GM18511 (cell line): ENCODE measurements at regions not wholly inside any gene's neighbourhood (a gene's known extent, or its start where the extent isn't known, plus 50 kb on each side); places are given as distances from the start of the nearest gene placed in this dataset.

ENCODE experiments used
- ATAC-seq: cut with Tn5 transposase; IDR thresholded peaks from one replicate; pipeline ENCODE4 v1.9.1; 2021; ENCODE audit warnings: mild to moderate bottlenecking, moderate library complexity; ENCODE audit not compliant: unreplicated experiment

GRCh38 chr14:85978582-85979250 lies 448.8 kb downstream of the FLRT2 start:
- no peak for ATAC-seq

GRCh38 chr14:85974602-85975001 lies 444.7 kb downstream of the FLRT2 start:
- no peak for ATAC-seq

GRCh38 chr14:85963486-85963885 lies 433.5 kb downstream of the FLRT2 start:
- no peak for ATAC-seq

DNA sequence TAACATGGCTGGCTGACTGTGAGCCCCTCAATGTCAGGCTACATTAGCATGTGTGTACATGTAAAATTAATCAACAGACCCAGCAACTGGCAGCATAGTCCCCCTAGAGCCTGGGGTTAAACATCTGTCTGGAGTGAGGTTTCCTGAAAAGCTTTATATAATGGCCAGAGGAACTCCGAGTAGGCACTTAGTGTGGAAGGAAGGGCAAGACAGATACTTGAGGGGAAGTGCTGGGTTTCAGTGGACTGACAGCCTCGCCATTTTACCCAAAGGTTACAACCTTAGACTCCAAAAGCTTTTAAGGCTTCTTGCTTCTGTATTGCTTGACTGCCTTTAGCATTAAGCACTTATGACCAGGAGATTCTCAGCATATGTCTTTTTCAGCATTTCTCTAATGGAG lies 430.8 kb downstream of the FLRT2 start:
- no peak for ATAC-seq

DNA sequence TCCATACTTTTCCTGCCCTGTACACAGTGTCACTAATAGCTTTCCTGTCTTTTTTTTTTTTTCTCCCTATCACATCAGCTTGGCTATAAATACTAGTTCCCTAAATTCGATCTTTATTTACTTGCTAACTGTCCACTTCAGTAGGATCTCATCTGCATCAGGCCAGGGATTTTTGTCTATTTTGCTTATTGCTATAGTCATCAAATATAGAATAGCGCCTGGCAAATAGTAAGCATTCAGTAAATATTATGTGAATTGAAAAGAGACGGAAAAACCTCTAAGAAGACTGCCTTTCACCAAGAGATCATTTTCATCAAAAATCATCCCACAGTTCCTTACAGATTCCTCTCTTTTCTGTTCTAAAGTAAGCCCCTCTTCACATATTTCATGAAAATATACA lies 429.1 kb downstream of the FLRT2 start:
- no peak for ATAC-seq

DNA sequence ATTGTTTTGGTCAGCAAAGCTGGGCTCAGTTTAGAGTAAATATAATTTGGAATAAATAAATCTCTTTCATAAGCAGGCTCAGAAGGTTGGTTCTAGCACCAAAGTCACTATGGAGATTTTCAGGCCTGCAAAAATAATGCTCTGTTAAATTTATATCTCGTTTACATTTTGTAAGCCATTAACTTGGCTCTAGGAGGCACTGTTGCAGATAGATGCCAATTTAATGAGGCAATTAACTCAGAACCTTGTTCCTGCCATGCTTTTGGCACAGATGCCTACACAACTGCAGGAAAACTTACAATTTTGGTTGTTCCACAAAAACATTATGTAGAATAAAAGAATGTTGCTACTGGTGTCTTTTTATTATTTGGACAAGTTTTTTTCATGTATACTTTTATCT lies 428.1 kb downstream of the FLRT2 start:
- ATAC-seq, result no peak

- ATAC-seq, result no peak
Measured at GRCh38 chr14:85953265-85953664, 423.3 kb downstream of the FLRT2 start.

- no peak for ATAC-seq
Measured at GRCh38 chr14:85948153-85948552, 418.2 kb downstream of the FLRT2 start.

DNA sequence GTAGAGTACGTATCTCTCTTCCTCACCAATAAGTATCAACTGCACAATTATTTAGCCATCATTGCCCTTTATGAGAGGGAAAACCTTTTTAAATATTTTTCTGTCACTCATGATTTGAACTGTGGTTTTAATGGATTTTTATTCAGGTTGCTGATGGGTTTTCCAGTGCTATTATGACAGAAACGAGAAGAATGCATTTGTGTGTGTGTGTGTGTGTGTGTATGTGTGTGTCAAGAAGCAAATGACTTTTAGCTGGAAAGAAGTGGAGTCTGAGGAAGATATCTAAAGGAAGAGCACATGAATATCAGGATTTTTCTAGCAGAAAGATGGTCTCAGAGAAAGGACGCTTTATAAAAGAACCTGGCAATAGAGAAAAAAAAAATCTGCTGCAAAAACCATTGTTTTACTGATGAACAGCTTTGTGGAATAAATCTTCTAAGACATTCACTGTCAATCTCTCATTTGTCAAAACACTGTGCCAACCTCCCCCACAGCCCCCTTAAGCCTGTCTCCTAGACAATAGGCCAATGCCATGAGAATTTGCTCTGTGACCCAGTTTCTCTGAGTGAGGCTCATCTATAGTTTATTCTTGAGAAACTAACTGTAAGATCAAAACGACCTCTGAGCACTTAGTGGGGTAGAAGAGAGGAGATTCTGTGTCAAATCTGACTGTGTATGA lies 417.7 kb downstream of the FLRT2 start:
- ATAC-seq, result no peak

DNA sequence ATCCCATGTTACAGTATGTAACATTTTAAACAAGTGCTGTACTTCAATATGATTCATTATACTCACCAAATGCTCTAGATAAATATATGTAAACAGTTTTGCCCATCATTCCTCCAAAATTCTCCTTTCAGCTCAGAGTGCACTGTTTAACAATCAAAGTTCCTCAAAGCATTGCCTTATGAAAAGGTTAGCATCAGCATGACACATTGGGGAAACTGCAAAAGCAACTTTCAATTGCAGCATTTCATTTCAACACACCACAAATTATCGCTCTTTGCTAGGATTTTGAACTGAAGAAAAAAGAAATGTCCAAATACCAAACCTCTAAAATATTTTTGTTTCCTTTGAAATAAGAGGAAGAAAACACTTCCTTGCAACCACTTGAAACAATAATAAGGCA lies 413.2 kb downstream of the FLRT2 start:
- ATAC-seq, result no peak

GRCh38 chr14:85934886-85935254 lies 404.9 kb downstream of the FLRT2 start:
- peak; percentile 66 for ATAC-seq

- peak; percentile 91 for ATAC-seq
Measured at GRCh38 chr14:85934123-85934885, 404.4 kb downstream of the FLRT2 start.

GRCh38 chr14:85921241-85921640 lies 391.3 kb downstream of the FLRT2 start:
- no peak for ATAC-seq

- no peak for ATAC-seq
Measured at GRCh38 chr14:85917716-85918115, 387.8 kb downstream of the FLRT2 start.

- no peak for ATAC-seq
Measured at GRCh38 chr14:85915711-85916110, 385.8 kb downstream of the FLRT2 start.

- no peak for ATAC-seq
Measured at GRCh38 chr14:85912141-85912540, 382.2 kb downstream of the FLRT2 start.

DNA sequence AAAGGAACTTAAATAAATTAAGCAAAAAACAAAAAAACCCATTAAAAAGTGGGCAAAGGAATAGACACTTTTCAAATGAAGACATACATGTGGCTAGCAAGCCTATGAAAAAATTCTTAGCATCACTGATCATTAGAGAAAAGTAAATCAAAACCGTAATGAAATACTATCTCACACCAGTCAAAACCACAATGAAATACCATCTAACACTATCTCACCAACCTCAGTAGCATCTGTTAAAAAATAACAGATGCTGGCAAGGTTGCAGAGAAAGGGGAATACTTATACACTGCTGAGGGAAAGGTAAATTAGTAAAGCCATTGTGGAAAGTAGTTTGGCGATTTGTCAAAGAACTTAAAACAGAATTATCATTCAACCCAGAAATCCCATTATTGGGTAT lies 381.1 kb downstream of the FLRT2 start:
- ATAC-seq, result no peak

DNA sequence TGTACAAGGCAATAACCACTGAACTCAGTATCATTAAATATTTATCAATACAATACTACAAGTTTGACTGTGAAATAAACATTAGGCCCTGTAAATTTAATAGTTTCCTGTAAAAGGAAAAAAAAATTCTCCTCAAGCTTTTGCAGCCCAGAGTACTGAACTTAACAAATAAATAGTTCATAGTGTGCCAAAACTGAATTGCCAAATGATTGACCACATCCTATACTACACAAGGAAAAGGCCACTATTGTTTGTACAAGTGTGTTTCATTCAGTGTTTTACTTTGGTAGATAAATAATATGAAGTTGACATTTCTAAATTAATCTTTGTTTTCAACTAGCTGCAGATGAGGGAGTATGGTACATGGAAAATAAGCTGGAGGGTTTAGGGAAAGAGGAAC lies 379.6 kb downstream of the FLRT2 start:
- no peak for ATAC-seq

DNA sequence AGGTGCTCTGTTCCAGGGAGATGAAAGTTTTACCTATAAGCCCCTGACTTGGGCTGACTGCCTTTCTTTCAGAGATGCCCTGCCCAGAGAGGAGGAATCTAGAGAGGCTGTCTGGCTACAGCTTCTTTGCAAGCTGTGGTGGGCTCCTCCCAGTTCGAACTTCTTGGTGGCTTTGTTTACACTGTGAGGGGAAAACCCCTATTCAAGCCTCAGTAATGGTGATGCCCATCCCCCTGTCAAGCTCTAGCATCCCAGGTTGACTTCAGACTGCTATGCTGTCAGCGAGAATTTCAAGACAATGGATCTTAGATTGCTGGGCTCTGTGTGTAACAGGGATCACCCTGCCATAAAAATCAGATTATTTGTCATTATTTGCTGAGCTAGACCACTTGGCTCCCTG lies 377.6 kb downstream of the FLRT2 start:
- ATAC-seq, result no peak

DNA sequence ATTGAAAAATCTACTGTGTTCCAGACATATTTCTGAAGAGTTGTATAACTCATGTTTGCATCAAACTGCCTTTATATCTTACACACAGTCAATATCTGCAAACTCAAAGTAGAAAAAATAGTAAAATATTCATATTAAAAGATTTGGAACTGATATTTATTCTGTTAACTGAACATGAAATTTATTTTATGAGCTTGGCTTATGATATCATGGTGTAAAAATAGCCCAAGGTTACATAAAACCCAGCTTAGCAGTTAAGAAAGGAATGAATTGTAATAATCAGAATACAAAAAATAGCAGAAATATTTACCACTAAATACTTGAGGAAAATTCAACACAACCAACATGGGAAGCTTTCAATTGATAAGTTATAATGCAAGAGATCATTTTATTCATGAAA lies 367.9 kb downstream of the FLRT2 start:
- no peak for ATAC-seq

- no peak for ATAC-seq
Measured at GRCh38 chr14:85895603-85896002, 365.7 kb downstream of the FLRT2 start.

GRCh38 chr14:85892251-85892650 lies 362.3 kb downstream of the FLRT2 start:
- no peak for ATAC-seq
